KMS-11 (cell line): ENCODE measurements at regions not wholly inside any gene's neighbourhood (a gene's known extent, or its start where the extent isn't known, plus 50 kb on each side); places are given as distances from the start of the nearest gene placed in this dataset.

Experiments
- H2AFZ ChIP-seq: fragments of 200-600 bp; sonication (generic); 2 replicates; pipeline ENCODE4 v1.6.1; 2016; ENCODE audit warnings: antibody characterized with exemption, mixed run types, low read depth
- H3K27ac ChIP-seq: fragments of 200-600 bp; sonication (generic); 2 replicates; pipeline ENCODE4 v1.6.1; 2016; ENCODE audit warnings: mild to moderate bottlenecking, mixed run types
- H3K27me3 ChIP-seq: fragments of 200-600 bp; sonication (generic); 2 replicates; pipeline ENCODE4 v1.6.1; 2017; ENCODE audit warnings: mild to moderate bottlenecking, low read depth, mixed run types, moderate library complexity; ENCODE audit not compliant: insufficient read depth
- H3K36me3 ChIP-seq: fragments of 200-600 bp; sonication (generic); 2 replicates; pipeline ENCODE4 v1.6.1; 2017; ENCODE audit warnings: mild to moderate bottlenecking, mixed run types; ENCODE audit not compliant: insufficient read depth
- H3K4me1 ChIP-seq: fragments of 200-600 bp; sonication (generic); 2 replicates; pipeline ENCODE4 v1.6.1; 2016; ENCODE audit warnings: mild to moderate bottlenecking, low read depth, mixed run types; ENCODE audit not compliant: poor library complexity, severe bottlenecking
- H3K4me2 ChIP-seq: fragments of 200-600 bp; sonication (generic); 2 replicates; pipeline ENCODE4 v1.7.0; 2016; ENCODE audit warnings: mild to moderate bottlenecking, mixed run types
- H3K4me3 ChIP-seq: fragments of 200-600 bp; sonication (generic); IDR thresholded peaks from 2 replicates; pipeline ENCODE4 v1.6.1; 2017; ENCODE audit warnings: low read depth, low read length, mixed read lengths; ENCODE audit not compliant: insufficient read depth
- H3K79me2 ChIP-seq: fragments of 200-600 bp; sonication (generic); 2 replicates; pipeline ENCODE4 v1.6.1; 2016; ENCODE audit warnings: low read depth, mixed run types; ENCODE audit not compliant: insufficient read depth
- H3K9ac ChIP-seq: fragments of 200-600 bp; sonication (generic); 2 replicates; pipeline ENCODE4 v1.6.1; 2016; ENCODE audit warnings: mild to moderate bottlenecking, mixed run types
- H4K20me1 ChIP-seq: fragments of 200-600 bp; sonication (generic); 2 replicates; pipeline ENCODE4 v1.6.1; 2016; ENCODE audit warnings: mild to moderate bottlenecking, mixed run types; ENCODE audit not compliant: insufficient read depth
- TF ChIP-seq, protein P1 (sequence below): fragments of 200-600 bp; sonication (generic); conservative IDR thresholded peaks from 2 replicates; pipeline ENCODE4 v1.6.1; 2017; ENCODE audit warnings: low read depth, mild to moderate bottlenecking, antibody characterized with exemption, low read length, moderate library complexity, mixed read lengths

DNA sequence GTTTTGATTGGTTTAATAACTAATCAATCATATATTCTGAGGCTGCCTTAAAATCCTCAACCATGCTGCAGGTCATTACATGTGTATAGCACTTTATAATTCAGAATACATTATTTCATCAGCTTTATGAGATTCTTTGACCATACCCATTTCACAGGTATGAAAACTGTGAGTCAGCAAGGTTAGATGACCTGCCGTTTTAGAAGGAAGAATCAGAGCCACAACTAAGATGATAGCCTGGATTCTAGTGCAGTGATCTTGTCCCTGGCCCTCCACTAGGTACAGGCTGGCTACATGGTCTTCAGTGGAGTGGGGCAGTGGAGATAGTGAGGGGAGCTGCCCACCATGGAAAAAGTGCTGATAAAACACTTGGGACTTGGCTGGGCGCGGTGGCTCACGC is 154.4 kb upstream of the MAX start:
- H3K79me2 ChIP-seq: no peaks in the 10 kb centered on the region
- no peaks in the 10 kb centered on the region for H4K20me1 ChIP-seq
- no peak overlapping the region for H3K27ac ChIP-seq
- no peaks in the 10 kb centered on the region for H3K27me3 ChIP-seq
- no peak overlapping the region for H2AFZ ChIP-seq
- H3K9ac ChIP-seq: no peak overlapping the region
- no peak overlapping the region for H3K4me3 ChIP-seq
- H3K4me2 ChIP-seq: no peak overlapping the region
- no peaks in the 10 kb centered on the region for H3K36me3 ChIP-seq
- H3K4me1 ChIP-seq: no peaks in the 10 kb centered on the region
- TF ChIP-seq, protein P1, sequence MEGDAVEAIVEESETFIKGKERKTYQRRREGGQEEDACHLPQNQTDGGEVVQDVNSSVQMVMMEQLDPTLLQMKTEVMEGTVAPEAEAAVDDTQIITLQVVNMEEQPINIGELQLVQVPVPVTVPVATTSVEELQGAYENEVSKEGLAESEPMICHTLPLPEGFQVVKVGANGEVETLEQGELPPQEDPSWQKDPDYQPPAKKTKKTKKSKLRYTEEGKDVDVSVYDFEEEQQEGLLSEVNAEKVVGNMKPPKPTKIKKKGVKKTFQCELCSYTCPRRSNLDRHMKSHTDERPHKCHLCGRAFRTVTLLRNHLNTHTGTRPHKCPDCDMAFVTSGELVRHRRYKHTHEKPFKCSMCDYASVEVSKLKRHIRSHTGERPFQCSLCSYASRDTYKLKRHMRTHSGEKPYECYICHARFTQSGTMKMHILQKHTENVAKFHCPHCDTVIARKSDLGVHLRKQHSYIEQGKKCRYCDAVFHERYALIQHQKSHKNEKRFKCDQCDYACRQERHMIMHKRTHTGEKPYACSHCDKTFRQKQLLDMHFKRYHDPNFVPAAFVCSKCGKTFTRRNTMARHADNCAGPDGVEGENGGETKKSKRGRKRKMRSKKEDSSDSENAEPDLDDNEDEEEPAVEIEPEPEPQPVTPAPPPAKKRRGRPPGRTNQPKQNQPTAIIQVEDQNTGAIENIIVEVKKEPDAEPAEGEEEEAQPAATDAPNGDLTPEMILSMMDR: no peak

DNA sequence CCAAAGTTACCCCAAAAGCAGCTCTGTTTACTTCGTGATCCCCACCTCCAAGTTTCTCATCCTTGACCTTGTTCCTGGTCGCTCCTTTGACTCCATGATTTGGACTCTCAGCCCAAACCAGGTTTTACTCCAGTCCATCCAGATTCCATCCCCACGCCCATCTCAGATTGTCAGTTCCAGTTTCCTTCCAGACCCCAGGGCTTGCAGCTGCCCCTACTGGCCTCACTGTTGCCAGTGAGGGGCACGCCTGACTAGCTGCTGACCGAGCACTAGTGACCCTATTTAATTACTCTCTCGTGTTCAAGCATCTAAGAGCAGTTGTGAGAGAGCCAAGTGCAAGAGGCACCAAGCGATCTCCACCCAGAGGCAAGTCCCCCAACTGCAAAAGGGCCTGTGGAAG is 155.1 kb upstream of the FUT8 start:
- no peaks in the 10 kb centered on the region for H3K4me1 ChIP-seq
- H3K27me3 ChIP-seq: no peaks in the 10 kb centered on the region
- TF ChIP-seq, protein P1: no peak
- no peak overlapping the region for H3K4me2 ChIP-seq
- no peak overlapping the region for H3K27ac ChIP-seq
- H3K36me3 ChIP-seq: no peaks in the 10 kb centered on the region
- H3K79me2 ChIP-seq: no peaks in the 10 kb centered on the region
- H2AFZ ChIP-seq: no peak overlapping the region
- no peak overlapping the region for H3K9ac ChIP-seq
- H3K4me3 ChIP-seq: no peak overlapping the region
- no peaks in the 10 kb centered on the region for H4K20me1 ChIP-seq

DNA sequence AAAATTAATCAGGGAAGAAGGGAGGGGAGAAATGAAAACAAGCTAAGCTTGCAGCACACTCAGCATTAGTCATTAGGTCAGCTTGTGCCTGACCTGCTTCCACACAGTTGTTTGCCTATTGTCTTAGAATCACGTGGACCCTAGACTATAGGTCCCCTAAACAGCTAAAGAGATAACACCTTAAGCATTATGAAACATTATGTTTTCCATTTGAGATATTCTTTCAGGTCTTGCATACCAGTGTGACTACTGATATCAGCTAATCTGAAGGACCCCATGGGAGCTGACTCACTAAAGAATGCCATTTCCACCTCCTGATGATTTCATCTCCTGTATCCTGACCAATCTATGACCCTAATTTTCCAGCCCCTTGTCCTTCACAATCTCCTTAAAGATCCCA is 154.1 kb upstream of the FUT8 start:
- Histone ChIP-seq H2AFZ (no peak overlapping the region), H3K27me3 (no peaks in the 10 kb centered on the region), H3K4me1 (no peaks in the 10 kb centered on the region), H3K9ac (no peak overlapping the region), H3K36me3 (no peaks in the 10 kb centered on the region), H3K4me3 (no peak overlapping the region), H3K79me2 (no peaks in the 10 kb centered on the region), H3K4me2 (no peak overlapping the region), H4K20me1 (no peaks in the 10 kb centered on the region), H3K27ac (no peak overlapping the region)
- TF ChIP-seq, protein P1: no peak

DNA sequence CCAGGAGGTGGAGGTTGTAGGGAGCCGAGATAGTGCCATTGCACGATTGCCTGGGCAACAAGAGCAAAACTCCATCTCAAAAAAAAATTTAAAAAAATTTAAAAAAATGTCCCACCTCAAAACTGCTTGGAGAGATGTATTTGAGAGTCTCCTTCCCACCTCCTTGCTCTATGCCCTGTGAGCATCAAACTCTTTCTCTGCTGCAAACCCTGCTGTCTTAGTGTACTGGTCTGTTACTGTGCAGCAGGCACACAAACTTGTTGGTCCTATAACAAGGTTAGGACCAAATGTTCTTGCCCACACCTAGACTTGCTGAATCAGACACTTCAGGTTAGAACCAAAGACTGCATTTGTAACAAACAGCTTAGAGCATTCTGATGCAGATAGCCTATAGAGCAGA is 153.5 kb upstream of the FUT8 start:
- H3K27ac ChIP-seq: no peak overlapping the region
- no peak overlapping the region for H2AFZ ChIP-seq
- H3K4me2 ChIP-seq: no peak overlapping the region
- no peaks in the 10 kb centered on the region for H3K4me1 ChIP-seq
- H3K4me3 ChIP-seq: no peak overlapping the region
- H3K79me2 ChIP-seq: no peaks in the 10 kb centered on the region
- no peaks in the 10 kb centered on the region for H3K36me3 ChIP-seq
- H3K9ac ChIP-seq: no peak overlapping the region
- TF ChIP-seq, protein P1: no peak
- no peaks in the 10 kb centered on the region for H3K27me3 ChIP-seq
- no peaks in the 10 kb centered on the region for H4K20me1 ChIP-seq

DNA sequence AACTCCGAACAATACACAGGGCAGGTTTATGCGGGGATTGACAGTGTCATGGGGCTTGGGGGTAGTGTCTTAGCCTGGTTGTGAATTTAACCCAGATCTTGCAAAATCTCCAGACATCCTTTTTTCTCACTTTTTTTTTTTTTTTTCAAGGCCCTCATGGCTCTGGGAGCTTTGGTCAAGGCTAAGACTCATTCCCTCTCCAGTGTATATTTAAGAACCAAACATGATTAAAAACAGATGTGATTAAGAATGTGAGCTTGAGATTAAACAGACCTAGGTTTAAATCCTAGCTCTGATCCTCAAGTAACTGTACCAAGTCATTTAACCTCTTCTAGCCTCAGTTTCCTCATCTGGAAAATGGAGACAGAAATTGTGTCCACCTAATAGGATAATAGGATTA is 151.7 kb upstream of the FUT8 start:
- no peak overlapping the region for H3K4me2 ChIP-seq
- H3K27ac ChIP-seq: no peak overlapping the region
- H3K4me3 ChIP-seq: no peak overlapping the region
- H3K4me1 ChIP-seq: no peaks in the 10 kb centered on the region
- no peak overlapping the region for H2AFZ ChIP-seq
- H3K9ac ChIP-seq: no peak overlapping the region
- no peaks in the 10 kb centered on the region for H3K79me2 ChIP-seq
- H3K36me3 ChIP-seq: no peaks in the 10 kb centered on the region
- H4K20me1 ChIP-seq: no peaks in the 10 kb centered on the region
- TF ChIP-seq, protein P1: no peak
- no peaks in the 10 kb centered on the region for H3K27me3 ChIP-seq
